ENCODE measurements at regions not wholly inside any gene's neighbourhood (a gene's known extent, or its start where the extent isn't known, plus 50 kb on each side); places are given as distances from the start of the nearest gene placed in this dataset.

GRCh38 chr7:118298771-118299170, 74.3 kb downstream of the ANKRD7 start:
- DNase-seq (ENCODE audit: low read depth) = no peak

GRCh38 chr7:118300177-118300576, 75.7 kb downstream of the ANKRD7 start:
- no peak for DNase-seq (ENCODE audit: low read depth)

GRCh38 chr7:118304100-118304499, 79.6 kb downstream of the ANKRD7 start:
- no peak for DNase-seq (ENCODE audit: low read depth)

- peak; percentile 91 for DNase-seq (ENCODE audit: low read depth)
These were observed 81.2 kb downstream of the ANKRD7 start for GRCh38 chr7:118305671-118306070.

- peak; percentile 76 for DNase-seq (ENCODE audit: low read depth)
These were observed 82.3 kb downstream of the ANKRD7 start for GRCh38 chr7:118306771-118307170.

GRCh38 chr7:118311121-118311836, 86.8 kb downstream of the ANKRD7 start:
- DNase-seq (ENCODE audit: low read depth) = peak; percentile 97

- DNase-seq (ENCODE audit: low read depth) = peak; percentile 1
These were observed 87.5 kb downstream of the ANKRD7 start for GRCh38 chr7:118312051-118312450.

- DNase-seq (ENCODE audit: low read depth) = peak; percentile 16
These were observed 88.5 kb downstream of the ANKRD7 start for GRCh38 chr7:118312966-118313365.

- no peak for DNase-seq (ENCODE audit: low read depth)
These were observed 100.4 kb downstream of the ANKRD7 start for GRCh38 chr7:118324790-118325449.

- no peak for DNase-seq (ENCODE audit: low read depth)
These were observed 100.9 kb downstream of the ANKRD7 start for GRCh38 chr7:118325450-118325808.

- peak; percentile 99 for DNase-seq (ENCODE audit: low read depth)
These were observed 102.7 kb downstream of the ANKRD7 start for GRCh38 chr7:118327174-118327573.

- DNase-seq (ENCODE audit: low read depth) = no peak
These were observed 104.2 kb downstream of the ANKRD7 start for GRCh38 chr7:118328505-118329211.

- no peak for DNase-seq (ENCODE audit: low read depth)
These were observed 105.9 kb downstream of the ANKRD7 start for GRCh38 chr7:118330388-118330787.

GRCh38 chr7:118346748-118347147, 122.2 kb downstream of the ANKRD7 start:
- DNase-seq (ENCODE audit: low read depth) = no peak

GRCh38 chr7:118349604-118350003, 125.1 kb downstream of the ANKRD7 start:
- no peak for DNase-seq (ENCODE audit: low read depth)

- DNase-seq (ENCODE audit: low read depth) = no peak
These were observed 125.8 kb downstream of the ANKRD7 start for GRCh38 chr7:118350260-118350659.

GRCh38 chr7:118352867-118353453, 128.5 kb downstream of the ANKRD7 start:
- peak; percentile 45 for DNase-seq (ENCODE audit: low read depth)

GRCh38 chr7:118366363-118366762, 141.9 kb downstream of the ANKRD7 start:
- DNase-seq (ENCODE audit: low read depth) = no peak

- no peak for DNase-seq (ENCODE audit: low read depth)
These were observed 144.5 kb downstream of the ANKRD7 start for GRCh38 chr7:118368958-118369357.

GRCh38 chr7:118369987-118370386, 145.5 kb downstream of the ANKRD7 start:
- DNase-seq (ENCODE audit: low read depth) = no peak

- DNase-seq (ENCODE audit: low read depth) = peak; percentile 82
These were observed 148.0 kb downstream of the ANKRD7 start for GRCh38 chr7:118372530-118372929.

- DNase-seq (ENCODE audit: low read depth) = no peak
These were observed 165.1 kb downstream of the ANKRD7 start for GRCh38 chr7:118389629-118390028.

- no peak for DNase-seq (ENCODE audit: low read depth)
These were observed 179.7 kb downstream of the ANKRD7 start for GRCh38 chr7:118404211-118404610.

Data from amniotic epithelial cell (primary cell).